ENCODE measurements at regions not wholly inside any gene's neighbourhood (a gene's known extent, or its start where the extent isn't known, plus 50 kb on each side); places are given as distances from the start of the nearest gene placed in this dataset.

- intact Hi-C loops (cut with micrococcal nuclease): no loop called here
These were observed 911.8 kb downstream of the CENPC start for GRCh38 chr4:66633477-66633876.

GRCh38 chr4:66629927-66630326 lies 915.4 kb downstream of the CENPC start:
- intact Hi-C loops (cut with micrococcal nuclease): no loop called here

- intact Hi-C loops (cut with micrococcal nuclease): no loop called here
These were observed 917.2 kb downstream of the CENPC start for GRCh38 chr4:66628146-66628545.

DNA sequence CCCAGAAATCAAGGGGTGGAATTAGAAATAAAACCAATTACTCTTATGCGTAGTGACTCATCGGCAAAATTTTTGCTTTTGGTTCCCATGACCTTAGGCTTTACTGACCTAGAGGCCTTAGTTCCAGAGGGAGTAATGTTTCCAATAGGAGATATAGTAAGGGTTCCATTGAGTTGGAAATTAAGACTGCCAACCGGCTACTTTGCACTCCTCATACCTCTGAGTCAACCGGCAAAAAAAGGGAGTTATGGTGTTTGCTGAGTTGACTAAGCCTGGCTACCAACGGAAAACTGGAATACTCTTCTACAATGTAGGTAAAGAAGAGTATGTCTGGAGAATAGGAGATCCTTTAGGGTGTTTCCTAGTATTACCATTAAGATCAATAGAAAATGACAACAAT lies 919.8 kb downstream of the CENPC start:
- intact Hi-C loops (cut with micrococcal nuclease): no loop called here

DNA sequence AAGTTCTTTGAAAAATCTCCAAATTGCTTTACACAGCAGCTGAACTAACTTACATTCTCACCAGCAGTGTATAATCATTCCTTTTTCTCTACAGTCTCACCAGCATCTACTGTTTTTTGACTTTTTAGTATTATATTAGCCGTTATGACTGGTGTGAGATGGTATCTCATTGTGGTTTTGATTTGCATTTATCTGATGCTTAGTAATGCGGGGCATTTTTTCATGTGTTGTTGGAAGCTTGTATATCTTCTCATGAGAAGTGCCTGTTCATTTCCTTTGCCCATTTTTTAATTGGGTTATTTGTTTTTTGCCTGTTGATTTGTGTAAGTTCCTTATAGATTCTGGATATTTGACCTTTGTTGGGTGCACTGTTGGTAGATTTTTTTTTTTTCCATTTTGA lies 931.7 kb downstream of the CENPC start:
- intact Hi-C loops (cut with micrococcal nuclease): no loop called here

- intact Hi-C loops (cut with micrococcal nuclease): no loop called here
These were observed 936.3 kb downstream of the CENPC start for GRCh38 chr4:66609014-66609413.

GRCh38 chr4:66606908-66607307 lies 936.6 kb upstream of the EPHA5 start:
- intact Hi-C loops (cut with micrococcal nuclease): no loop called here

DNA sequence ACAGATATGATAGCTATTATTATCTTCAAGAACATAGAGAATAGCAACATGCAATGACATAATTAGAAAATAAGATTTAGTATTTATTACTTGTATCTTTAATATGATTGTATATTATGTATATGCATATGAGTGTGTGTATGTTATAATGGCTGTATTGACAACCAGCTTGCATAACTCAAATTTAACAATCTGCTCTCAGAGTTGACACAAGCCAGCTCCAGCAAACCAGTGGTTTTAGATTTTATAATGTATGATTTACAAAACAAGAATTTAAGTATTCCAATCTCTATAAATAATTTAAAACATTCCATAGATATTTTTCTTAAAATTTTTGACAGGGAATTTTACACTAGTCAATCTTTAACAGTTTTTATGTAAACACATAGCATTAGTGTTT lies 935.9 kb upstream of the EPHA5 start:
- intact Hi-C loops (cut with micrococcal nuclease): no loop called here

DNA sequence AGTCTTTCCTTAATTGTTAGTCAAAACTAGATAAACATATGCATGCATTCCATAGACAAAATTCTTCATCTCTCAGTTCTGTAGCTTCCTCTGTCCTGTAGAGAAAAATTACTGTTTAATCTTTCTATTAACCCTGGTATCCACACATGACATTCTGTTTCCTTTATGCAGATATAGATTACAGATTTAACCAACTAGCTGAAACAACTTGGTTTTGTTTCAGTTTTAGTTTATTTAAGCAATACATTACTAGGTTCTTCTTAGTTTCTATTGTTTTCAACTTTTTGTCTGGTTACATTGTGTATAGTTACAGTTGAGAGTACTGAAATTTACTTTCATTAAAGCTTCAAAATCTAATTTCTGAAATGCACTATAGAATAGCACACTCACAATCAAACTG lies 933.9 kb upstream of the EPHA5 start:
- intact Hi-C loops (cut with micrococcal nuclease): no loop called here

DNA sequence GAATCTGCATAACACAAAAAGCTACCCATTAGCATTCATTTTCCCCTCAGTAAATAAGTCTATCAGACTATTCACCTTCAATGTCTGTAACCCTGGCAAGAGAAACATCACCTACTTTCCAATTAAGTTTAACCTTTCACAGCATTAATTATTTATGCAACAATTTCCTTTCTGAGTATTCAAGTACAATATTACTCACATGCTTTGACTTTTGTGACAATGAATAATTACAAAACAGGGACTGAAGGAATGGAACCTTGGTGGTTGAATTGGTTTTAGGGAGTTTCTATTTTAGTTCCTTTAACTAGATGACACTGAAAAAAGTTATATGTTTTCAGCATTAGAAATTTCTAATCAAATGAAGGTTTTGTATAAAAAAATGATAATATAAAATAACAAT lies 932.3 kb upstream of the EPHA5 start:
- intact Hi-C loops (cut with micrococcal nuclease): no loop called here

DNA sequence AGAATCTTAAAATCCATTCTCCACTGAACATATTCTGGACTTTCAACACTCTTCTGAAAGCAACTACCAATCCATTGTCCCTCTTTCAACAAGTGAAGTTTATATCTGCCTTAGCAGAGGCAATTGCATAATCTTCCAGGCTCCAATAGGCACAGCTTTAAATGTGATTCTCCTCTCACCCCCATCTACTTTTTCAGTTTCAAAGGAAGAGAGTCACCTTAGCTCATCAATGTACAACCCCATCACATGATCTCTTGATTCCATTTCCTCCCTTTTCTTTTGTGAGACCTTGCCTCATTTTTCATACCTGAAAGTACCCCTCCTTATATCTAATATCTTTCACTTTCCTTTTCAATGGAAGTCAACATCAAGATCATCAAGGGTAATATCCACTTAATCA lies 921.7 kb upstream of the EPHA5 start:
- intact Hi-C loops (cut with micrococcal nuclease): no loop called here

- intact Hi-C loops (cut with micrococcal nuclease): no loop called here
These were observed 920.4 kb upstream of the EPHA5 start for GRCh38 chr4:66590488-66591215.

DNA sequence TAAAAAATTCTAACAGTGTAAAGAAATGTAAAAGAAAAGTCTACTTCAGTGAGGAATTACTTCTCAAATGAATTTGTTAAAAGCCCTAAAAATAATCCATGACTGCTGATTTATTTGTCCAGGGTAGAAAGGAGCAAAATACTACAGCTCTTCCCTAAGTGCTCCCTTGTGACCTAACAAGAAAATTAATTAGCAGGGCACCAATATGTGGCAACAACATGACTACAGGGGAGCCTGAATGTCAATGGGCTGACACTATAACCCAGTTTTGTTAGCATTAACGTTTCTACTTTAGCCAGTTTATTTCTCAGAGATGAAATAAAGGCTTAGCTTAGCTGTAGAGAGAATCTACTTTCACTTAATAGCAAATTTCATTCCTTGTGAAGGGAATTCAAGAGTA lies 918.9 kb upstream of the EPHA5 start:
- intact Hi-C loops (cut with micrococcal nuclease): no loop called here

DNA sequence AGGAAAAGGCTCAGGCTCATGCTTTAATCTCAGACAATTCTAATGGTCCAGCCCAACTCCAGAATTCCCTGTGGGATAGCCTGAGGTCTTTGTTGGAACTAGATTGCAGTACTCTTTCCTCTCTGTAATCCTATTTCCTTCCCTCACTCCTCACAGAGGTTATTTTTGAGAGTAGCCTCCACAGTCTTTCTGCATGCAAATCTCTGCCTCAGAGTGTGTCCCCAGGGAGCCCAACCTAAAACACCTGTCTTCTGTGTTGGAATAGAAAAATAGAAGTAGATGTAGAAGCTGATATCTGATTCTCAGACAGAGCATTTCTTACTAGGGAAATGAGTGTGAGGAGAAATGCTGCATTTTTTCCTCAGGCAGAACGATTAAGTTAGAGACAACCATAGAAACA lies 915.5 kb upstream of the EPHA5 start:
- intact Hi-C loops (cut with micrococcal nuclease): no loop called here

DNA sequence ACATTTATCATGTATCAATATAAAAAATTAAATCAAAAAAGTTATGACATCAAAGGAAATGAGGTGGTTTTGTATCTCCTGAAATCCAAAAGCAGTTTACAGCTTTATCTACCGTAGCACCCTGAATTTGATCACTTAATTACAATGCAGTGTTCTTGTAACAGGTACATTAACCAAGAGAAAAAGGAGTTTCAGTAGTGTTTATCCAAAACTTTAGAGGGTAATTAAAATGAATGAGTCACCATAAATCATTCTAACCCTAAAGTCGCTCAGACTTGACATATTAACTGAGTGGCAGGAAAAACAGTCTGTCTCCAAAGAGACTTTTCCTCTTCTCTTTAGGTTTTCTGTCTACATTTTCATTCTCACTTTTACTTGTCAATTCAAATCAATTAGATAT lies 907.6 kb upstream of the EPHA5 start:
- intact Hi-C loops (cut with micrococcal nuclease): no loop called here

DNA sequence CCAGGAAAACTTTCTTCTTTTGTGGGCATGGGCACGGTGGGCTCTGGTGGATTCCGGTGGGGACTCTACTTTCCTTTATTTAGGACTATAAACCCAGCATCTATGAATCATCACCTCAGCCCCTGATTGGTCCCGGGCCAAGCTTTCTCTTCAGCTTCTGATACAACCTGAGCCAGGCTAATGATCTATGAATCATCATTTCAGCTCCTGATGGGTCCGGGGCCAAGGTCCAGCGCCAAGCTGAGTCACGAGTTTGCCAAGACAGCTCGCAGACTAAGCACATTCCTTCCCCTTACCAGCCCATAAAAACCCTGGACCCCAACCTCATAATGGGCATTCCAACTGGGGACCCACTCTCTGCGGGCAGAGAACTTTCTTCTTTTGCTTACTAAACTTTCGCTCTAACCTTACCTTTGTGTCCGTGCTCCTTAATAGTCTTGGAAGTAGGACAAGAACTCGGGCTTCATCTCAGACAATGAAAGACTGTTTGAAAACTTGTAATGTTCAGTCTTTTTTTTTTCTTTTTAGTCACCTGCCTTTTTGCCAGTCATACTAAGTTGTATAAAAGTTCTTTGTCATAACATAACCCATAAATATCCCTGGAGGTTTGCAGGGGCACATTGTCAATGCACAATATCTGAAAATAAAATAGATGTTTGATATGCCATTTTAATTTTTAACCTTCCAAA lies 904.9 kb upstream of the EPHA5 start:
- intact Hi-C loops (cut with micrococcal nuclease): no loop called here

DNA sequence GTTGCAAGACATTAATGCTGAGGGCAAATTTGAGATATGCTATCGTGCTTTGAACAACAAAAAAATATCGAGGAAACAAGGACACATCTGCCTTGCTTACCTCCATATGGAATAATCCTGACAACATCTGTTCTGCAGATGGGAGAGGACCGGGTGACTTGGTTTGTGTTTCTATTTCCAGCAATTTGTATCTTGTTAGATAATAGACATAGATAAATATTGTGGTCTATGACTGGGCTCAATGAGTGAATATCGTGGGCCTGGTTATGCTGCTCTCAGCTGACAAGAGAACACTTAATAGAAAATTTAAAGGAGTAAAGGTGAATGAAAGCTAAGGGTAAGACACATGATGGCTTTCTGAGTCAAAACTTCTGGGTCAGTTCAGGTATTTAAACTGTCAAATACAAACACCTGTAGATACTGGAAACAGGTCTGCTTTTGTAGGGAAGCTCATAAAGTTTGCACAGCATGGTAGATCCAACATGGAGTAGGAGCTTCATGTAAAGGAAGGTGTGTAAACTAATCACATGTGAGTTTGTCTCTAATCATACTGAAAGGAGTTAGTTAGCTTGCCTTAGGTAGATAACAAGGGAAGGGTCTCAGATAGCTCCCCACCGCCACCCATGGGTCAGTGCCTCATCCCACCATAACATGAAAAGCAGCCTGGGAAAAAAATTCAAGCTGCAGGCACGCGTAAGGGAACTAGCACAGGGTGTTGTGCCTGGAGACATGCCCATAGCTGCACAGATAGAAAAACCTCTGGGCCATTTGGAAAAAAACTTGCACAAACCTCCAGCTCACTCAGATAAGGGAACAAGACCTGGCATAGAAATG lies 904.1 kb upstream of the EPHA5 start:
- intact Hi-C loops (cut with micrococcal nuclease): no loop called here

GRCh38 chr4:66572949-66573348 lies 902.7 kb upstream of the EPHA5 start:
- intact Hi-C loops (cut with micrococcal nuclease): no loop called here

GRCh38 chr4:66571145-66571695 lies 900.9 kb upstream of the EPHA5 start:
- intact Hi-C loops (cut with micrococcal nuclease): no loop called here

GRCh38 chr4:66569228-66569627 lies 898.9 kb upstream of the EPHA5 start:
- intact Hi-C loops (cut with micrococcal nuclease): no loop called here

DNA sequence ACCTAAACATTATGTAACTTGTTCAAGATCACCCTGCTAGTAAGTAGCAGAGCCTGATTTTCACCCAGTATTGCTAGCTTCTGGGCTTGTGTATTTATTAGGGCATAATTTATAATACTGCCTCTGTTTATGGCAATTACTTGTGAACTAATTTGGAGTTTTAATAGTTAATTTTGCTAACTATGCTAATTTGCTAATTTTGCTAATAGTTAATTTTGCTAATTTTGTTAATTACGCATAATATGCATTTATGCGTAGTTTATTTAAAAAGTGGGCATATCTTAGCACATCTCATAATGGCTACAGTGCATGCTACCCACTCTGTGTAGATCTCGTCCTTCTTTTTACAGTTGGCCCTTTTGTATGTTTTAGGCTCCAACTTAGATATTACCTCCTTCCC lies 898.1 kb upstream of the EPHA5 start:
- intact Hi-C loops (cut with micrococcal nuclease): no loop called here

DNA sequence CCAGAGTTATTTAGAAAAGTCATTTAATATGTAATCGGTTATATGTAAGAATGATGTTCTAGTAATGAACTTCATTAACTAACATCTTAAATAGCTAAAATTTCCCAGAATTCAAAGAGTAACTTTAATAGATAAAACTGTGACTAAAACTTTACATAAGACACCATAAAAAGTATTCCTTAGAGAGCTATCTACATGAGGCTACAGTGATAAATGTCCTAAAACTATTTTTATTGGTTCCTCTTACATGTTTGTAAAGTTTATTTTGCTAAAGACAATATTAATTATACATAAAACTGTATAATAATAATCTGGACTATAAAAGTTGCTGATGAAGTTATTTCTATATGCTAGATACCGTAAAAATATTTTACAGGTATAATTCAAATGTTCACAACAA lies 897.7 kb upstream of the EPHA5 start:
- intact Hi-C loops (cut with micrococcal nuclease): no loop called here
